MM.1S (cell line): ENCODE measurements at regions not wholly inside any gene's neighbourhood (a gene's known extent, or its start where the extent isn't known, plus 50 kb on each side); places are given as distances from the start of the nearest gene placed in this dataset.
"Not testable (repeated sequence)": the region's sequence is repeated elsewhere in the genome, so short reads cannot be mapped to it uniquely, and the experiment has no call there.

Experiments
- DNase-seq: peaks from one replicate; pipeline ENCODE4 v3.0.0-alpha.2; 2015
- H2AFZ ChIP-seq: fragments of 300-600 bp; sonication (generic); 2 replicates; pipeline ENCODE4 v1.6.0; 2016; ENCODE audit warnings: antibody characterized with exemption, low read length
- H3F3A ChIP-seq: fragments of 300-600 bp; sonication (generic); 2 replicates; pipeline ENCODE4 v1.6.1; 2016; ENCODE audit warnings: mild to moderate bottlenecking, antibody characterized with exemption, low read length, moderate library complexity, mixed read lengths; ENCODE audit not compliant: insufficient read depth
- H3K27ac ChIP-seq: fragments of 300-600 bp; sonication (generic); 2 replicates; pipeline ENCODE4 v1.5.1; 2016; ENCODE audit warnings: mild to moderate bottlenecking, low read length
- H3K27me3 ChIP-seq: fragments of 300-600 bp; sonication (generic); replicated peaks from 2 replicates; pipeline ENCODE4 v1.6.0; 2016; ENCODE audit warnings: low read length; ENCODE audit not compliant: insufficient read depth
- H3K36me3 ChIP-seq: fragments of 300-600 bp; sonication (generic); replicated peaks from 2 replicates; pipeline ENCODE4 v1.6.1; 2016; ENCODE audit warnings: mild to moderate bottlenecking, low read length, mixed read lengths; ENCODE audit not compliant: insufficient read depth
- H3K4me1 ChIP-seq: fragments of 300-600 bp; sonication (generic); 2 replicates; pipeline ENCODE4 v1.6.1; 2016; ENCODE audit warnings: low read length, mixed read lengths
- H3K4me2 ChIP-seq: fragments of 300-600 bp; sonication (generic); 2 replicates; pipeline ENCODE4 v1.6.0; 2016; ENCODE audit warnings: low read depth, low read length
- H3K4me3 ChIP-seq: fragments of 300-600 bp; sonication (generic); 2 replicates; pipeline ENCODE4 v1.5.1; 2016; ENCODE audit warnings: low read length, mixed read lengths
- H3K79me2 ChIP-seq: fragments of 300-600 bp; sonication (generic); 2 replicates; pipeline ENCODE4 v1.6.1; 2016; ENCODE audit warnings: mixed run types, low read length, mixed read lengths
- H3K9ac ChIP-seq: fragments of 300-600 bp; sonication (generic); 2 replicates; pipeline ENCODE4 v1.6.1; 2016; ENCODE audit warnings: low read length, mixed read lengths
- H3K9me2 ChIP-seq: fragments of 300-600 bp; sonication (generic); replicated peaks from 2 replicates; pipeline ENCODE4 v1.6.1; 2016; ENCODE audit warnings: mild to moderate bottlenecking, low read length, mixed read lengths; ENCODE audit not compliant: insufficient read depth
- H3K9me3 ChIP-seq: fragments of 300-600 bp; sonication (generic); replicated peaks from 2 replicates; pipeline ENCODE4 v1.6.1; 2016; ENCODE audit warnings: mild to moderate bottlenecking, low read length, mixed read lengths; ENCODE audit not compliant: insufficient read depth
- H4K20me1 ChIP-seq: fragments of 300-600 bp; sonication (generic); 2 replicates; pipeline ENCODE4 v1.6.1; 2016; ENCODE audit warnings: mild to moderate bottlenecking, low read length, moderate library complexity, mixed read lengths; ENCODE audit not compliant: insufficient read depth
- EZH2 ChIP-seq: fragments of 300-600 bp; sonication (generic); optimal IDR thresholded peaks from 2 replicates; pipeline ENCODE3; 2017; ENCODE audit warnings: low read depth, mild to moderate bottlenecking, antibody characterized with exemption, low read length, mixed read lengths
- EZH2phosphoT487 ChIP-seq: fragments of 300-600 bp; sonication (generic); IDR thresholded peaks from 2 replicates; pipeline ENCODE4 v1.6.1; 2018; ENCODE audit warnings: antibody characterized with exemption, low read length
- TF ChIP-seq, protein P1 (sequence below): fragments of 300-600 bp; sonication (generic); IDR thresholded peaks from 2 replicates; pipeline ENCODE4 v1.5.1; 2016; ENCODE audit warnings: antibody characterized with exemption, low read length, mixed read lengths

DNA sequence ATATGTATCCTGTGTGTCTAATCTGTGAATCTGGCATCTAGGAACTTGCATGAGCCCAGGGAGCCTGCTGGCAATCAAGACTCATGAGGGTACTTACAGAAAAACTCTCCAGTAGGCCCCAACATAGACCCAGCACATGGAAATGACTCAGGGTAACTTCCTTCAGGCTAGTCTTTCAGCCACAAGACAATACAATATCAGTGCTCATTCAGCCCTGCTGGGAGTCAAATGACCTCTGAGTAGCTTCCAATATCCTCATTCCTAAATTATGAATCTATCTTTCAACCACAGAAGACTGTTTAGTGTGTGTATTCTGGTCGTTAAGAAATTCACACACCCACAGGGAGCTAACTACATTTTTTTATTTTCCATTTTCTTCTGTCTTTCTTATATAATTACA is 1273.0 kb downstream of the EFNA5 start:
- Histone ChIP-seq H3K4me1 (no peaks in the 10 kb centered on the region), H3F3A (no peaks in the 10 kb centered on the region), H4K20me1 (no peaks in the 10 kb centered on the region), H3K27me3 (no peaks in the 10 kb centered on the region), H3K79me2 (no peaks in the 10 kb centered on the region), H3K27ac (no peak overlapping the region), H3K9me3 (no peaks in the 10 kb centered on the region), H3K9me2 (no peaks in the 10 kb centered on the region), H3K36me3 (no peaks in the 10 kb centered on the region), H2AFZ (no peak overlapping the region), H3K4me2 (no peak overlapping the region), H3K9ac (no peak overlapping the region), H3K4me3 (no peak overlapping the region)
- DNase-seq: no peak
- TF ChIP-seq, protein P1, sequence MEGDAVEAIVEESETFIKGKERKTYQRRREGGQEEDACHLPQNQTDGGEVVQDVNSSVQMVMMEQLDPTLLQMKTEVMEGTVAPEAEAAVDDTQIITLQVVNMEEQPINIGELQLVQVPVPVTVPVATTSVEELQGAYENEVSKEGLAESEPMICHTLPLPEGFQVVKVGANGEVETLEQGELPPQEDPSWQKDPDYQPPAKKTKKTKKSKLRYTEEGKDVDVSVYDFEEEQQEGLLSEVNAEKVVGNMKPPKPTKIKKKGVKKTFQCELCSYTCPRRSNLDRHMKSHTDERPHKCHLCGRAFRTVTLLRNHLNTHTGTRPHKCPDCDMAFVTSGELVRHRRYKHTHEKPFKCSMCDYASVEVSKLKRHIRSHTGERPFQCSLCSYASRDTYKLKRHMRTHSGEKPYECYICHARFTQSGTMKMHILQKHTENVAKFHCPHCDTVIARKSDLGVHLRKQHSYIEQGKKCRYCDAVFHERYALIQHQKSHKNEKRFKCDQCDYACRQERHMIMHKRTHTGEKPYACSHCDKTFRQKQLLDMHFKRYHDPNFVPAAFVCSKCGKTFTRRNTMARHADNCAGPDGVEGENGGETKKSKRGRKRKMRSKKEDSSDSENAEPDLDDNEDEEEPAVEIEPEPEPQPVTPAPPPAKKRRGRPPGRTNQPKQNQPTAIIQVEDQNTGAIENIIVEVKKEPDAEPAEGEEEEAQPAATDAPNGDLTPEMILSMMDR: no peak
- TF ChIP-seq EZH2 (no peak), EZH2phosphoT487 (no peak)

DNA sequence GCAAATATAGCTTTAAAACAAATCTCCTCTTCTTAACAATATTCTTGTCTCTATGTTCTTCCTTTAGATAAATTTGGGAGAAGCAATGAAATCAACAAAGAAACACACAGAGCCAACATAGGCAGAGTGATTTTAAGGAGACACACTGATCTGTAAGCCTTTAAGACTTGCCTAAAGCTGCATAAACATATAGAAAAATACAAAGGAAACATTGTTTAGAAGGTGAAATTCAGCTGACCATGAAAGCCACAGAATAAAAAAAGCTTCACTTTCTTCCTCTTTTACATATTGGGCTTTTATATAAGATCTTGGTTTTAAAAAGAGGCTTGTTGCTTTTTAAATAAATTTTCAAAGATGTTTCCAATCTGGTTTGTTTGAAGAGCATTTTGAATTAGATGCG is 1277.5 kb downstream of the EFNA5 start:
- Histone ChIP-seq H2AFZ (no peak overlapping the region), H3K27ac (no peak overlapping the region), H3K4me1 (no peaks in the 10 kb centered on the region), H3K9me3 (no peaks in the 10 kb centered on the region), H3K4me3 (no peak overlapping the region), H3K9ac (no peak overlapping the region), H4K20me1 (no peaks in the 10 kb centered on the region), H3F3A (no peaks in the 10 kb centered on the region), H3K27me3 (no peaks in the 10 kb centered on the region), H3K36me3 (no peaks in the 10 kb centered on the region), H3K4me2 (no peak overlapping the region), H3K9me2 (no peaks in the 10 kb centered on the region), H3K79me2 (no peaks in the 10 kb centered on the region)
- no peak for DNase-seq
- no peak for TF ChIP-seq EZH2phosphoT487
- TF ChIP-seq EZH2: no peak
- TF ChIP-seq, protein P1: no peak

DNA sequence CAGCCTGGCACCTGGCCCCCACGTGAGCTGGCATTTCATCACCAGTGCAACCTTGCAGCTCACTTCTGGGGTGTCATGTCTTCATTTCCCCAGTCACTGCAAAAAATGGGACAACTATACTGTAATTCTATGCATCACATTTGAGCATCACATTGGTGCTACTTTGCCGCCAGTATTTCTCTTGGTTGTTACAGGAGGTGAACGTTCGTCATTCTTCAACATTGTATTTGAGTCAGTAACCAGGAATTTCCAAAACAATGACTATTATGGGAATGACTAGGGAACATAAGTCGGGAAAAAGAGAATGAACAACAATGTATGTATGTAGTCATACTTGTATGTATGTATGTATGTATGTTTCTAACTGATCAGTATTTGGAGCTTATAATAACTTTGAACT is 1278.0 kb downstream of the EFNA5 start:
- H3F3A ChIP-seq: no peaks in the 10 kb centered on the region
- no peak overlapping the region for H2AFZ ChIP-seq
- no peaks in the 10 kb centered on the region for H3K27me3 ChIP-seq
- H3K9me2 ChIP-seq: no peaks in the 10 kb centered on the region
- DNase-seq: no peak
- TF ChIP-seq, protein P1: no peak
- TF ChIP-seq EZH2: no peak
- no peak for TF ChIP-seq EZH2phosphoT487
- H3K36me3 ChIP-seq: no peaks in the 10 kb centered on the region
- H3K79me2 ChIP-seq: no peaks in the 10 kb centered on the region
- no peaks in the 10 kb centered on the region for H3K9me3 ChIP-seq
- H3K27ac ChIP-seq: no peak overlapping the region
- H4K20me1 ChIP-seq: no peaks in the 10 kb centered on the region
- no peak overlapping the region for H3K4me3 ChIP-seq
- H3K9ac ChIP-seq: no peak overlapping the region
- no peak overlapping the region for H3K4me2 ChIP-seq
- H3K4me1 ChIP-seq: no peaks in the 10 kb centered on the region

DNA sequence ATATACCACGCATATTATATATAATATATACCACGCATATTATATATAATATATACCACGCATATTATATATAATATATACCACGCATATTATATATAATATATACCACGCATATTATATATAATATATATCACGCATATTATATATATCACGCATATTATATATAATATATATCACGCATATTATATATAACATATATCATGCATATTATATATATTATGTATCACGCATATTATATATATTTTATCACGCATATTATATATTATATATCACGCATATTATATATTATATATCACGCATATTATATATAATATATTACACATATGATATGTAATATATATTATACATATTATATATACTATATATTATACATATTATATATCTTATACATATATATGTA is 1283.0 kb downstream of the EFNA5 start:
- not testable (repeated sequence) for H3K36me3 ChIP-seq, H3K4me2 ChIP-seq, H3K27me3 ChIP-seq, H4K20me1 ChIP-seq, H3K9me3 ChIP-seq, DNase-seq, H3F3A ChIP-seq, H3K4me1 ChIP-seq, H3K27ac ChIP-seq, H3K79me2 ChIP-seq, H3K4me3 ChIP-seq, H3K9me2 ChIP-seq, H2AFZ ChIP-seq, H3K9ac ChIP-seq
